GM19372 (cell line): ENCODE measurements at regions not wholly inside any gene's neighbourhood (a gene's known extent, or its start where the extent isn't known, plus 50 kb on each side); places are given as distances from the start of the nearest gene placed in this dataset.
"Not testable (repeated sequence)": the region's sequence is repeated elsewhere in the genome, so short reads cannot be mapped to it uniquely, and the experiment has no call there.

Source experiments
- ATAC-seq: cut with Tn5 transposase; IDR thresholded peaks from one replicate; pipeline ENCODE4 v1.9.1; 2021; ENCODE audit warnings: mild to moderate bottlenecking, low read depth, moderate library complexity; ENCODE audit not compliant: unreplicated experiment

DNA sequence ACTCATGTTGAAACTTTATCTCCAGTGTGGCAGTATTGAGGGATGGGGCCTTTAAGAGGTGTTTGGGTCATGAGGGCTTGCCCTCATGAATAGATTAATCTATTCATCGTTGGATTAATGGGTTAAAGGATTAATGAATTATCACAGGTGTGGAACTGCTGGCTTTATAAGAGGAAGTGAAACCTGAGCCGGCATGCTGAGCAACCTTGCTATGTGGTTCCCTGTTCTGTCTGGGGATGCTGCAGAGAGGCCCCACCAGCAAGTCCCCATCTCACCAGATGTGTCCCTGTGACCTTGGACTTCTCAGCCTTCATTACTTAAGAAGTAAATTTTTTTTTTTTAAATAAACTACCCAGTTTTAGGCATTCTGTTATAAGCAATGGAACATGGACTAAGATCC, 109.6 kb downstream of the DYRK2 start:
- peak; percentile 98 for ATAC-seq

DNA sequence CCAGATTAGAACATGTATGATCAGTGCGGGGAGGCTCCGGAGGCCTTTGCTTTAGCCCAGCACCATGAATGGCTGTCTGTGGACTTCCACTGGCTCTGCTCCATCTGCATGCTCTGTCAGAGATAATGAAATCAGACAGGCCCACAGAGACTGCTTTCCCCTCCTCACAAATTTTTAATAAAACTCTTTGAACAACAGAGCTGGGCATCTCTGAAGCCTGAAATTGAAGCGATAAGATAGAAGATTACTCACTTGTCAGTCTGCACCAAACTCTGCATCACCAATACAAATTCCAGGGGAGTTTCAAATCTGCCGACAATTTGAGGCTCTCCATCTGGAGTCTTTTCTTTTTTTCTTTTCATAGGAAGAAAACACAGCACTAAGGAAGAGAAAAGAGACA, 110.0 kb downstream of the DYRK2 start:
- ATAC-seq = no peak

DNA sequence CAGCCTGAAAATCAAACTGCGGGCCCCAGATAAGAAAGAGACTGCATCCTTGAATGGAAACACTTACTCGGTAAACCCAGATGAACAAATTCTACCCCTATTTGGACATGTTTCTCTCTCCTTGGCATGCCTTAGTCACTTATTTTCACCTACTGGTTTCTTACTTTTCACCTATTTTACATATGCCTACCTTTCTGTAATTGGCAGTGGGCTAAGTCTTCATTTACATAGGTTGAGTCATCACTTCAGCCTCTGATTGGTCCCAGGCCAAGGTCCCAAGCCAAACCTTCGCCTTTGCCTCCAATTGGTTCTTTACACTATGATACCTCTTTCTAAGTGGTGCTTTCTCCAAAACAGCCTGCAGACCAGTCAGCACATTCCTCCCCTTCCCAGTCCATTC, 111.3 kb downstream of the DYRK2 start:
- no peak for ATAC-seq

DNA sequence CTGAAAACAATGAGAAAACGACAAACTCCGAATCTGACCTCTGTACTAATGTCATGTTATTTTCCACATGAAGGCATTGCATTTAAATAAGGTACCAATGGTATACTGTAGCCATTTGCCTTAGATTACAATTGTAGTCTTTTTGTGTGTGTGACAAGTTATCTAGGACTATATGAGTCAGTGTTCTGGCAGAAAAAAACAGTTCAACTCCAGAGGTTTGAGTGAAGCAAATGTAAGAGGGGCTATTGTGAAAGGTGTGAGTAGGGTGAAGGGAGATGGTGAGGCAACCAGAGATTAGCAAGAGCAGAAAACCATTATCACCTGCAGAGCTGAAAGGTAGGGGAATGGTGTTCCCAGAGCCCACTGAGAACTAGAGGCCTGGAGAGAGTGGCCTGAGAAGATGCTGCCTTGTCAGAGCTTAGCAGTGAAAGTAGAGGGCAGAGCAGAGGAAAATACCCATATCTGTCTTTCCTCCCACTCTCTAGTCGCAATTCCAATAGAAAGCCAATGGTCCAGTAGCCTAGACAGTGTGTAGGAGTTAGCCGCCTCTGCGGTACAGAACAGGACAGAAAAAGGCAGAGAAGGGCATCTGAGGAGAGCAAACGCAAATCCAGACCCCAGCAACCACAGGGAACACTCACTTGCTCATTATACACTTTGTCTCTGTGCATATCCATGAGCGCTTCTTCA, 112.2 kb downstream of the DYRK2 start:
- no peak for ATAC-seq

DNA sequence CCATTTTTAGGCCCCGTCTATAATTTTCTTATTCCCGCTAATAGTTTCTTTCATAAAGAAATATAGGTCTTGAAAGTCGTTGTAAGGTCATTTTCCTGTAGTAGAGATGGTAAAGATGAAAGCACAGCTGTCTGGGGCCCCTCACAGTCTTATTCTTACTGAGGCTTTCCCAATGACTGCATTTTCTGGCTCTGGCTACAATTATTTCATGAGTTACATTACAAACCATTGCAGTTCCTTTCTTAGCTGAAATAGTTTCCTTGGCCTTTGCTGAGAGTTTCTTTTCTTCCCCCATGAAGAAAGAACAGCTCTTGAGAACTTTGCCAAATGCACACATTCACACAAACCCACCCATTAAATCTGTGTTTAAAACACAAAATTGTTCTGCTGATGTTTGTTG, 113.0 kb downstream of the DYRK2 start:
- ATAC-seq = no peak

DNA sequence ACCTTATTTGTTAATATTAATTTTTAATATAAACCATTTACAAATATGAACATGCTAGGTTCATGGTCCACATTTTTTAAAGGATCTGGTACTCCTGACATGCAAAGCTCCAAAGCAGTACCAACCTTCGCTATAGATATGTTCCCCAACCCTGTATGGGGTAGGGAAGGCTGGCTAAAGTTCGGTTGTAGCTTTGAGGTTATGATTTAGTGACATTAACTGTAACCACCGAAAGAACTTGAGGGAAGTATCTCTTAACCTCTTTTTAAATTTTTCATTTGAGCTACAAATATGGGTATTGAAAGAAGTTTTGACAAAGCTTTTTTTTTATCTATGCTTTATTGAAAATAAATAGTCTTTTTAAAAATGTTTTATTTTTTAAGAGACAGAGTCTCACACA, 115.5 kb downstream of the DYRK2 start:
- no peak for ATAC-seq

DNA sequence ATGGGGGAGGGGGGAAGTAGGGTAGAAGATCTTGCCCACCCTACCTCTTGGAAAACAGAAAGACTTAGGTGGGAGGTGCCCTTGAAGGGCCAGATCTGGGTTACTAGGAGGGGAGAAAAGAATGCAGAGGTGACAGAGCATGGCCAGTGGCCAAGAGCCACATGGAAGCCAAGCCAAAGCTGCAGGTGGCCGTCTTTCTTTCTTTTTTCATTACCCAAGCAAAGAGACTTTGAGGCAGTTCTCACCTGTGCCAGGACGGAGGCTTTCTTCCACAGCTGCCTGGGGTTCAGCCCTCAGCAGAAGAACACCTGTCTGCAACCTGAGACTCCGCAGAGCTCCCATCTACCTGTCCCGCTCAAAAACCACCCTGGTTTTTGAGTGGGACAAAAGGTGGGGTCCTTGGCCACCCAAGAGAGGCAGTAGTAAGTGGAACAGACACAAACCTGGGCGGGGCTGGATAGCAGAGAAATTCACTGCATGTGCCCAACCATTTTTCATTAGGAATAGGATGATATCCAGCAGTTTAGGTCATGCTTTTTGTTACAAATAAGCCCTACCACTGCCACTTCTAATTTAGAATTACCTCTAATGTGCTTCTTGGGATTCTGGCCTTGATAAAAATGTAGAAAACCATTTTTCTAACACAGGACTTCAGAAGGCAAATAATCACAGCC, 116.5 kb downstream of the DYRK2 start:
- ATAC-seq = no peak

DNA sequence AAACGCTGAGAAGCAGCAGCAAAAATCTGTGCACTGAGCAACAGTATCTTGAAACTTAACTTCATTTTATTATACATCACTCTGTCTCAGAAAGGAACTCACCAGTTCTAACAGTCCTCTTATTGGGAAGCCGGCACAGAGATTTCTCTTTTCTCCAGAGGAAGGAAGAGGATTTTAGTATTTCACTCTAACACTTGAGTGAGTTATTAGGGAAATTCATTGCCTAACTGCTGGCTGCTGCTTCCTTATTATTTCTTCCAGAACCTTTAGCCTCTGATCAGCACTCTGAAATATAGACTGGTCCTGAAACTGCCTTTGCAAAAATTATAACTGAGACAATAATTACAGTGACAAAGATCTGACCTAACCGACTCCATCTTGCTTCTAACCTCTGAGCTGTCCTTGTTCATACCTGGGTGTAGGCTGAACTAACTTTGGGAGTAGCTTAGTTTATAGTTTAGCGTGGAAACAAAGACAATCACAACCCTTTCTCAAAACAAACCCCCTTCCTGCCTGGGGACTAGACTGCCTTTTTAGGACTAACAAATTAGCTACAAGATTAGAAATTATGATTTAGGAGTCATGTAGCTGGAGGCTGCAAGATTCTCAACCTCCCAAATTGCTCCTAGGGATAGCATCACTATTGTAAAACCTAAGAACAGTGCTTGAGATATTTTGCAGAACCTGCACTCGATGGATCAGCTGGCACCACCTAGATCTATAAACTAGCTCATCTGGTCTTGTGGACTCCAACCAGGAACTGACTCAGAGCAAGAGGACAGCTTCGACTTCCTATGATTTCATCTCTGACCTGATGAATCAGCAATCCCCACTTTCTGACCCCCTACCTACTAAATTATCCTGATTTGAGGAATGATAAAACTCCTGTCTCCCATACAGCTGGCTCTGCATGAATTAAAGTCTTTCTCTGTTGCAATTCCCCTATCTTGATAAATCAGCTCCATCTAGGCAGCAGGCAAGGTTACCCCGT, 117.5 kb downstream of the DYRK2 start:
- no peak for ATAC-seq

DNA sequence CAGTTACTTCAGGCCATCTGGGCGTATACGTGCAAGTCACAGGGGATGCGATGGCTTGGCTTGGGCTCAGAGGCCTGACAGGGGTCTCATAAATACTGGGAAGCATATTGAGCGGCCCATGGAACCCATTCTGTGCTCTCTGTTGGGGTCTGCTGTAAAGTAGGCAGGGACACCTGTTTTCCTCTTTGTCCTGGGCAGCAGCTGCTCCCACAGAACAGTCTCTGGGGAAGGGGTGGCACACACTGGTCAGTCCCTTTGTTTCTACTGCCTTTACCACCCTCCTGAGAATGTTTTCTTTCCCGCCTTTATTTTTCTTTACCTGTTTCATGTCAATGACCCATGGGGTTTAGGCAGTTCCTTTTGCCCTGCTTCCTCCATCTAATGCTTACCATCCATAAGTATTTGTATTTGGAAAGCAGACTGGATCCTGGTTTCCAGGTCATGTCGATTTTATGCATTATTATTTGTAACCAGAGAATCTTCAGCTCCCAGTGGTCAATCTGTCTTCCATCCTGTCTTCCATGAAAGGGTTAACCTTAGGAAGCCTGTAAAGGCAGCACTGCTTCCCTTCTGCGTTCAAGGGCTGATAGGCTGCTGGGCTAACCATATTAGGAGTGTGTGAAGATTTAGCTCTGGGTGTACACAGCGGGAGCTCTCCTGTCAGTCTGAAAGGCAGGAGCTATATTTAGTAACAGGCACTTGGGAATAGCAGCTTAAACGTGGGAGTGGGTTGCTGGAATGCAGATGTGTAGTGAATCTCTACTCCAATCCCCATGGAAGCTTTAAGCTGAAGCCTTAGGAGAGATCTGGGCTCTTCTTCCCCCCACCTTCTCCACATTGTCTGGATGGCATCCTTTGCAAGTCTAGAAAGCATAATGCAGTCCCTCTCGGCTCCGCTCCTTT, 124.0 kb downstream of the DYRK2 start:
- no peak for ATAC-seq

DNA sequence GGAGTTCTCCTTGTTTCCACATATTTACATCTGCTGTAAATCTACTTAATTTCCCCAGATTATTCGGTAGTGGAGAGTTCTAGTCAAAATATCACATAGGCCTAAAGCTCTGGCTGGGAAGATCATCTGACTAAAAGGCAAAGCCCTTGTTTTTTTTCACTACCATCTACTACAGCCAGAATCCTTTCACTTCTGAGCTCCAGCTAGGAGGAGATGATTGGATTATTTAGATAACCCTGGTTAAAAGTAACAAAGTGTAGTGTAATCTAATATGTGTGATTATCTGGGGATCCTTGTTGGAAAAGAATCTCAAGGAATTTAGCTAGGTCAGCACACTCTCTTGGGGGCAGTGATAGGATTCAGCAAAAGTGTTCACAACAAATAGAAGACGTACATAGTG, 125.4 kb downstream of the DYRK2 start:
- no peak for ATAC-seq

DNA sequence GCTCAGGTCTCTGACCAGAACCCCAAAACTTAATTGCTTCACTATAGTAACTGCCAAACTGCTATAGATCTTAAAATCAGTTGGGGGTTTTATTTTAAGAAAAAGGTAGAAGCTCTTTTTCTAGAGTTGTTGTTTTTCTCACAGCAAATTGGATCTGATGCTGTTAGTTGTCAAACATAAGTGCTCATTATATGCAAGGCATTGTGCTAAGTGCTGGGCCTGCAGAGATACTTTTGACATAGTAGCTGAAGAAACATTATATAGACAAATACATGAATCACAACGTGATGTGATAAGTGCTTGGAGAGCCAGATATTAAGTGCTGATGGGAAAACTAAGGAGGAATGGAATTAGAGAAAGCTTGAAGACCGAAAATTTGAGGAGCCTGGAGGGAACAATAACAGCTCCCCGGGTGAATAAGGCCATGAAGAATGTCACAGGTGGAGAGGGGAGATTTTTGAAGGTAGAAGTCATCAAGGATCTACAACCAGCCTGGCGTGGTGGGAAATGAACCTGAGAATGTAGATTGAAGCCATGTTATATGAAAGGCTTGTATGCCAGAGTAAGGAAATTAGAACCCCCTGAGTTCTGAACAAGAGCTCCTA, 126.5 kb downstream of the DYRK2 start:
- no peak for ATAC-seq

DNA sequence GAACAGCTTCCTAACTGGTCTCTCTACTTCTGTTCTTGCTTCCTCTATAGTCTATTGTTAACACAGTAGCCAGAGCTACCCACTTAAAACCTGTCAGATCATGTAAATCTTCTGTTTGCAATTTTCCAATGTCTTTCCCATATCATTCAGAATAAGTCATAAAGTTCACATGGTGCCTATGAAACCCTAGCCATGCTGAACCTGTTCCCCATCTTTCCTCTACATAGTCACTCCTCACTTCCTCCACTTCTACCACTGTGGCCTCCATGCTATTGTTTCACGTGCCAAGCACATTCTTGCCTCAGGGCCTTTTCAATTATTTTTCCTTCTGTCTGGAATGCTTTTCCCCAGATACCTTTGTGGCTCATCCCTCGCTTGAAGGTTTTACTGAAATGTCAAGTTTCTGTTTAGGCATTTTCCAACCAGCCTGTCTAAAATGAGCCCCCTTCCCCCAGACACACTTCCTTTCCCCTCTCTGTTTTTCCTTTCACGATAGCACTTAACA, 132.1 kb downstream of the DYRK2 start:
- ATAC-seq = no peak

DNA sequence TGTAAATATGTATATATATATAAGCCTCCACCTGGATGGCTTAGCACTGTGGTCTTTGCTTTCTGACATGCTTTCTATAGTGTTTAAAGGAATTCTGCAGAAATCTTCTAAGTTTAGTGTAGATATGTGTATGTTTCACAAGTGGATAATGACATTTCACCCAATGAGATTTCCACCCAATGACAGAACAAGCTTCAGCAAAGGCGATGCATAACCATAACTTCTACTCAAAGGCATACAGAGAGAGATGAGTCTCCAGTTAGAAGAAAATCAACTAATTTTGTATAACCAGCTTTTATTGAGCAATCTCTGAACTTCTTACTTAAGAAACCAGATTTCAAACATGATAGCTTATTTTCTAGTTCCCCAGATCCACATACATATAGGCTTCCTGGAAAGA, 134.0 kb downstream of the DYRK2 start:
- ATAC-seq = no peak

DNA sequence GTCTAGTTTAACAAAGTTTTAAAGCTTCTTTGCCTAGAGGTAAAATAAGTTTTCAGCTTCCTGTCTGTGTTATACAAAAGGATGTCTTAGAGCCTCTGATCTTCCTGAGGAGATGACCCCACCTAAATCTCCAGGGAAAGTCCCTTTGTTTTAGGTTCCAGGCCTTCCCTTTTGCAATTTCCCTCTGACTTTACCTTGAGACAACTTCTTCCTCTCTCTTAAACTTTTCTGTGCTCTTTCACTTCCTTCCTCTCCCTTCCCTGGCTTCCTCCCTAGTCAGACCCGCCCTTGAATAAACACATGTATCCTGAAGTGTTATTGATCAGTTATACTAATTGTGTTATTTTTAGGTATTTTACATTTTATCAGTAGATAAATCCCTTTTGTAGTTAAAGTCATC, 134.8 kb downstream of the DYRK2 start:
- no peak for ATAC-seq

DNA sequence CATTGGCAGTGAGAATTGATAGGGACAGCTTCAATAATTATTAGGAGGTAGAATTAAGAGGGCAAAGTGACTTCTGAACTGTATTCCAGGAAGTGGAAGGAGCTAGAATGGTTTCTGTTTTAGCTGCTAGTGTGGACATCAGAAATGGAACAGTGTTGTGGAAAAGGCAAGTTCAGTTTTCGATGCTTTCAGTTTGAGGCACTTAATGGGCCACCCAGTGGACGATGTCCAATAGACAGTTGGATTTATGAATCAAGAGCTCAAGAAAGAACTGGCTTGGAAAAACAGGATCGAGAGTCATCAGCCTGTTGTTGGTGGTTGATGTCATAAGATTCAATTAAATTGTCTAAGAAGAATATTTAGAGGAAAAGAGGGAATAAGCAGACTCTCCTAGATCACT, 136.3 kb downstream of the DYRK2 start:
- ATAC-seq = no peak

DNA sequence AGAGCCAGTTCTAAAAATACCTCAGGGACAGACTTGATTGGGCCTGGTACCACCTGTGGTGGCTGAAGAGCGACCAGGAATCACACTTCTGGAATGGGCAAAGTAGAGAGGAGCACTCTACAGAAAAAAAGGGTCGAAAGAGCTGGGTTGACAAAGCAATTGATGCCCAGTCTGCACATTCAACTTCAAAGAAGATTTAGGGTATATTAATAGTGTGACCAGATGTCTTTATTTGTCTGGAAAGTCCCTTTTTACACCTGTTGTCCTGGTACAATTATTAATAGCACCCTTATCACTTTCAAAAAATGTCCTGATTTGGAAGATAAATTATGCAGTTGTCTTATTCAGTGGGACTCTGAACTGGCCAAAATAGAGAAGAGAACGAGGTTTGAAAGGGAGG, 137.5 kb downstream of the DYRK2 start:
- no peak for ATAC-seq

DNA sequence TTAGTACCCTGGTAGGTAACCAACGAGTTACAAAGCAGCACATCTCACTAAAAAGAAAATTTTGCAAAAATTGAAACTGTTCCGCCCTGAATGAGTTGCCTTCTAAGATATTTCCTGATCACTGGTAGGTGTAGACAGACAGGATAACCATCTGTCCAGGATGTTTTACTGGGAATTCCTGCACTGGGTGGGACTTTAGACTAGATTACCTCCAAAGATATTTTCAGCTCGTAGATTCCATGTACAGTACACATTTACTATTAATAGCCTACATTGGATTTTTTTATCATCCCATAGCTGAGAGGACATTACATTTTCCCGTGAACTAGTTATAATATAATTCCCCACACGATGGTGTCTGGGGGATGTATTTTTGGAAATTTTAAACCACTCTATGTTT, 139.6 kb downstream of the DYRK2 start:
- no peak for ATAC-seq

DNA sequence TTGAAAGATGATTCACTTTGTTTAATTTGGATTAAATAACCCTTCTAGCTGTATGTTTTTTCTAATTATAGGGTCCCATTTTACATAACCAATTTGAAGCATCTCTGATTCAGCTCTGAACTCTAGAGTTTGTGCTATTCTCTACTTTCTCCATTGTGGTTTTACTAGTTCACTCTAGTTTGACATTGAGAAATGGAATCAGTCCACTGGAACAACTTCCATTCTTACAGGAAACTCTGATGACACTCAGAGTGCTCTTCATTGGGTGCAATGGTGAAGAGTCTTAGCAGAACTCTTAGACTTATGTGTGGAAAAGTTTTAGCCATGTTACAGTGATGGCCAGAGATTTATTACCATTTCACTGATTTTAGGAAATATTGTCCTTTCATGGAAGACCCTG, 140.7 kb downstream of the DYRK2 start:
- ATAC-seq = no peak

DNA sequence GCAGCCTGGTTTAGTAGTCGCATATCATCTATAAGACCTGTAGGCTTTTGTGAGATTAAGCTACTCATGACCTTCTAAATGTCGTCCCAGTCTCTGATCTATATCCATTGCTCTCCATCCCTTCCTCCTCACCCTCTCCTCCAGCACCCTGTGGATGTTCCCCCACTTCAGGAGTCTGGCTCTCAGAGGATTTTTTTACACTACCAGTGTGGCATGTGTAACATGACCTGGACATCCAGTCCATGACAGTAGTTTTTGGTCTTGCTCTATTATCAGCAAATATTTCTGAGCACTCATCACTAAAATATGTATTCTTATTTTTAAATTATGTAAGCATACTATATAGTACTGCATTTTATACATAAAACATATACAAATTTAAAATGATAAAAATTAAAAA, 142.1 kb downstream of the DYRK2 start:
- ATAC-seq = no peak

DNA sequence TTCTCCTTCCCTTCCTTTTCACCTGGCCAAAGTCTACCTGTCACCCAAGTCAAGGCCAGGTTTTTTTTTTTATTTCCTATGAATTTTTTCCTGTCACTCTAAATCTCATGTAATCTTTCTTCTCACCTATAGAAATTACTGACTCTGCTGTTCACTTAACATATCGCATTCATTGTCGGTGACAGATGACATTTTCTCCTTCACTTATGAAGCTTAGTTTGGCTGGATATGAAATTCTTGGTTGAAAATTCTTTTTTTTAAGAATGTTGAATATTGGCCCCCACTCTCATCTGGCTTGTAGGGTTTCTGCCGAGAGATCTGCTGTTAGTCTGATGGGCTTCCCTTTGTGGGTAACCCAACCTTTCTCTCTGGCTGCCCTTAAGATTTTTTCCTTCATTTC, 142.8 kb downstream of the DYRK2 start:
- not testable (repeated sequence) for ATAC-seq
